GM12878 (cell line): ENCODE measurements at regions not wholly inside any gene's neighbourhood (a gene's known extent, or its start where the extent isn't known, plus 50 kb on each side); places are given as distances from the start of the nearest gene placed in this dataset.

Source experiments
- CTCF ChIP-seq, 3 experiments: IDR thresholded peaks in 2 of 3; conservative IDR thresholded peaks in 1 of 3; 2 replicates each; pipeline ENCODE4 v1.5.1; 2011; ENCODE audit warnings: low read depth in 3 of 3, low read length in 3 of 3, mild to moderate bottlenecking in 3 of 3, control low read depth in 2 of 3, moderate library complexity in 2 of 3, inconsistent platforms in 1 of 3, mixed read lengths in 1 of 3; ENCODE audit not compliant: control insufficient read depth in 2 of 3, insufficient read depth in 1 of 3; ENCODE audit errors: extremely low read depth in 1 of 3
- HDAC6 ChIP-seq: fragments of 200-600 bp; sonication (generic); IDR thresholded peaks from one replicate; pipeline ENCODE4 v1.8.0; 2017; ENCODE audit warnings: antibody characterized with exemption; ENCODE audit not compliant: unreplicated experiment
- MXI1 ChIP-seq: fragments of 150-350 bp; IDR thresholded peaks from 2 replicates; pipeline ENCODE4 v1.6.1; 2011; ENCODE audit warnings: low read depth, mild to moderate bottlenecking, inconsistent platforms, low read length, improper control_type of control experiment
- NFYB ChIP-seq: IDR thresholded peaks from 2 replicates; pipeline ENCODE4 v1.6.1; 2011; ENCODE audit warnings: low read depth, mild to moderate bottlenecking, low read length, improper control_type of control experiment, moderate library complexity; ENCODE audit not compliant: insufficient read depth
- POLR2AphosphoS5 ChIP-seq: IDR thresholded peaks from 2 replicates; pipeline ENCODE4 v1.6.1; 2011; ENCODE audit warnings: mild to moderate bottlenecking, low read length, inconsistent platforms

GRCh38 chr6:54618572-54618971 is 228.0 kb upstream of the FAM83B start:
- TF ChIP-seq HDAC6, result no peak
- TF ChIP-seq MXI1, result no peak
- no peak for TF ChIP-seq NFYB
- no peak for TF ChIP-seq POLR2AphosphoS5
- no peak for TF ChIP-seq CTCF (IDR thresholded peaks at IDR 0.05 in 2 of 3, conservative IDR thresholded peaks at IDR 0.05 in 1 of 3; ENCODE audit: control insufficient read depth in 2 of 3, extremely low read depth in 1 of 3, insufficient read depth in 1 of 3, low read depth in 3 of 3, low read length in 3 of 3)
